IgD-negative memory B cell (primary cell): ENCODE measurements at regions not wholly inside any gene's neighbourhood (a gene's known extent, or its start where the extent isn't known, plus 50 kb on each side); places are given as distances from the start of the nearest gene placed in this dataset.

Source experiments
- H3K27ac Mint-ChIP-seq, 3 donors: one replicate each; pipeline ENCODE4 v1.8.0; 2020 to 2022; ENCODE audit warnings: mild to moderate bottlenecking in 3 of 3, mixed read lengths in 3 of 3, moderate library complexity in 1 of 3
- H3K27me3 Mint-ChIP-seq: one replicate; pipeline ENCODE4 v1.8.0; 2021; ENCODE audit warnings: mixed read lengths
- H3K36me3 Mint-ChIP-seq: one replicate; pipeline ENCODE4 v1.8.0; 2020; ENCODE audit warnings: mild to moderate bottlenecking, mixed read lengths
- H3K4me1 Mint-ChIP-seq, 3 donors: one replicate each; pipeline ENCODE4 v1.8.0; 2020 to 2022; ENCODE audit warnings: mixed read lengths in 3 of 3, mild to moderate bottlenecking in 1 of 3
- H3K4me3 Mint-ChIP-seq, 4 donors: one replicate each; pipeline ENCODE4 v1.8.0; 2020 to 2022; ENCODE audit warnings: mild to moderate bottlenecking in 4 of 4, mixed read lengths in 4 of 4, moderate library complexity in 3 of 4
- H3K9me3 Mint-ChIP-seq, 3 donors: one replicate each; pipeline ENCODE4 v1.8.0; 2020 to 2021; ENCODE audit warnings: mixed read lengths in 3 of 3, mild to moderate bottlenecking in 1 of 3

DNA sequence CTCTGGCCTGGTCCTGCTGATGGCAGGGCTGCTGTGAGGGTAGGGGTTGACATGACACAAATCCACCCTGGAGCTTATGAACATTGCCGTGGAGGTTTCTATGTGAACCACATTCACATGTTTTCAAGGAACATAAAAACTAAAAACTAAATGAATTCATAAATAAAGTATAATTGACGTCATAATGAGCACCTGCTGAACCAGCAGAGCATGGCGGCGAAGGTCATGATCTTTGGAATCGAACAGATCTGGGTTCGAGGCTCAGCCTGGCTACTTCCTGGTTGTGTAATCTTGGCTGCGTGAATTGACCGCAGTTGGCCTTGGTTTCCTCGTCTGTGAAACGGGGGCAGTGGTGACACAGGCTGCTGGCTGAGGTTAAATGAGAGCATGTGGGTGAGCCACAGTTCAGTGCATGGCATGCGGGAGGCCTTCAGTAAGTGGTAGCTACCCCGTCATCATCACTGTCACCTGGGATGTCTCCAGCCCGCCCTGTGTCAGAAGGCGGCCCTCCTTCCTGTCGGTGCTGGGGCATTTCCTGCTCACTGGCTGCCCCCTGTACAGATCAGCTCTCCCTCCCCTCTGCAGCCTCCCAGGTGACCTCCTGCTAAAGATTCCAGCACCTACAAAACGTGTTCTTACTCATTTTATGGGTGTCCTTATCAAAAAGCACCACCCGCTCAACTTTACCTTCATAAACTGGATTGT is 190.3 kb upstream of the SHH start:
- H3K36me3 Mint-ChIP-seq: no peaks in the 10 kb centered on the region

DNA sequence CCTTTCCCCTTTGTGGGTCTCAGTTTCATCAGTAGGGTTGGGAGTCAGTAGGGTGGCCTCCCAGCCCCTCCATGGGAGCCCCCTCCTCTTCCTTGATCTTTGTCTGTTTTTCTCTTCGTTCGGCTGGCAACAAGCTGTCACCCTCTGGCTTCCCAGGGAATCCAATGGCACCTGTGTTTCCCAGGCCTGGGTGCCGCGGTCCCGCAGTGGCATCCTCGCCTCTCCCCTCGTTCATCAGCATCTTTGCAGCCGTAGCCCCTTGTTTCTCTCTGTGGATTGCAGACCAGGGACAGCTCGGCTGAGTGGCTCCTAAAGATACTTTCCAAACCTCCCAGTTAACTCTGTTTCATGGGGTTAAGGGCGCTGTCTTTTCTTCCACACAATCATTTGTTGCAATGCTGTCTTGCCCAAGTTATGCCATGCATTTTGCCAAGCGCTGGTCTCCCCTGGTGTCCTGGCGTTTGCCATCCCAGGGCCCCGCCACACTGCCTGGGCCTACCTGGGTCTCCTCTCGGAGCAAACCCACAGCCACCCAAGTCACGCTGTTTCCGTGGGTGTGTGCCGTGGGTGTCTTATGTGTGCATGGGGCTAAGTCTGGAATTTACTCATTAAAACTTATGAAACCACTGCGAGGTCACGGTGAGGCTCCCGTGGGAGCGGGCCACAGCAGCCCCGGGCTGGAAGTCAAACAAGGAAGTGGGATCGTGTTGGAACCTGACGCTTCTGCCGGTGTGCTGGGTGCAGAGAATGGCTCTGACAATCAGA is 189.4 kb upstream of the SHH start:
- H3K4me1 Mint-ChIP-seq: peaks cover 0 to 5% (median 0%) of the 10 kb centered on the region in 3 donors
- no peak overlapping the region for H3K4me3 Mint-ChIP-seq
- peaks cover 6% of the 10 kb centered on the region for H3K27me3 Mint-ChIP-seq
- H3K36me3 Mint-ChIP-seq: no peaks in the 10 kb centered on the region
- no peak overlapping the region for H3K27ac Mint-ChIP-seq
- peaks cover 0 to 5% (median 2%) of the 10 kb centered on the region in 3 donors for H3K9me3 Mint-ChIP-seq

More for the DNA sequence above, 190.3 kb upstream of the SHH start:
- Mint-ChIP-seq H3K27ac (no peak overlapping the region), H3K4me1 (no peaks in the 10 kb centered on the region), H3K4me3 (no peak overlapping the region), H3K27me3 (peaks cover 2% of the 10 kb centered on the region), H3K9me3 (peaks cover 0 to 5% (median 2%) of the 10 kb centered on the region in 3 donors)

DNA sequence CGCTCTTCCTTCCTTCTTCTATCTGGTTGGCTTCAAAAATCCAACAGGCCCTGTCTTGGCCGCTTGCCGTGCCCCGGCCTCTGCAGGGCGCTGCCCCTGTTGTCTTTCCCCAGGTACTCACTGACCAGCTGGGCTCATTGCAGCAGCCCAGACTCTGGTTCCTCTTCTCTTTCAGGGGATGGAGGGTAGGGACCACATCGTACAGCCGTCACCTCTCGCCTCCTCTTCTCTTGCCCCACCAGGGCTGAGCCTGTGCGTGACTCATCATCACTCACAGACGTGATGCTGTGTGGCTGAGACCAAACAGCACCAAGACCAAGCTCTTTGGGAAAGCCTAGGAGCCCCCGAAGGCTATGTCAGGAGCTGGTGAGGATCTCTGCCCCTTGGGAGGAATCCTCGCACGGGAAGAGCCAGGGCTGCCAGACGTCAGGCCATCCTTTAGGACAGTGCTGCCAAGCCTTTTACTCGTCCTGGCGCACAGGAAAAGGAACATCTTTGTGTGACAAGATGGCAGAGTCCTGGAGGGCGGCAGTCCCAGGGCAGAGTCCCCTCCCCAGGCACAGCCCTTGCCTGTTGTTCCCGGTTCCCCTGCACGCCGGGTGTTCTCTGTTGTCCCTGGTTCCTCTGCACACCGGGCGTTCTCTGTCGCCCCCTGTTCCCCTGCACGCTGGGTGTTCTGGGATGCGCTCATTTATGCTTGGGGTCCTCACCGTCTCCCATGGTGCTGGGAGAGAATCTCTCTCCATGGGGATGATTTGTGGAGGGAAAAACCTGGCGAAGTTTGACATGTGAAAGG is 188.5 kb upstream of the SHH start:
- H3K9me3 Mint-ChIP-seq: peaks cover 0 to 5% (median 2%) of the 10 kb centered on the region in 3 donors
- H3K27me3 Mint-ChIP-seq: peaks cover 6% of the 10 kb centered on the region
- peak overlapping the region in 1 of 3 donors; percentile 90 for H3K27ac Mint-ChIP-seq
- H3K4me3 Mint-ChIP-seq: no peak overlapping the region
- H3K36me3 Mint-ChIP-seq: no peaks in the 10 kb centered on the region
- H3K4me1 Mint-ChIP-seq: peaks cover 0 to 5% (median 0%) of the 10 kb centered on the region in 3 donors

DNA sequence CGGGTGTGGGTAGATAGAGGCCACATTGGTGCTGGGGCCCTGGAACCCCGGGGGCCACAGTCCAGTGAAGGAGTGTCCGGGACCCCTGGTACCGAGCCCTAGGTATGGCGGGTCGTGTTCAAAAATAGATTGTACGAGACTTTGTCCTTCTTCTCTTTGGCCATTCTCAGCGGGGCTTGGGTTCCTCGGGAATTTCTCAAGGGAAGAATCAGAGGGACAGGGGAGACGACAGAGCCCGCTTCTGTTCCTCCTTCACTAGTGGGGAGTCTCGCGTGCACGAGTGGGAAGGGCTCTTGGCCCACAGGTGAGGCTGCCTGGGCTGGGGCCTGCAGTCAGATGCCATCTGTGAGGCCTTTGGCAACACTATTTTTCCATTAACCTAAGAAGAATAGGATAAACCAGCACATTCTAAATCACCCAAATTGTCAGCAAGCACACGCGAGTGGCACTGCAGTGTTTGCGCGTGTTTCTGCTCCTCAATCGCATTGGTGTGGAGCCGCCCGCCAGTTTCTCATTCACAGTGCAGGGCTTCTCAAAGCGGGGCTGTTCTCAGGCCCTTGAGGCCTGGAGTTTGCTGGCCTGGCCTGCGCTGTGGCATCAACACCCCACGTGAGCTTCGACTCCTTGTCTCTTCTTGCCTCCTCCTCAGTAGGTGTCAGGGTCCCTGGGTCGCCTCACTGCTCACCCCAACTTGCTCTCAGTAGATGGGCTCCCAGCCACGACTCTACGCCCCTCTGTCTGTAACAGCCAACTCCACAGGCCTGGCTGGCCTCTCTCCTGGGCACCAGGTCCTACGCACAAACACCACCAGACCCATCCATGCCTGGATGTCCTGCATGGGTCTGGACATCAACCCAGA is 187.6 kb upstream of the SHH start:
- H3K9me3 Mint-ChIP-seq: peaks cover 0 to 6% (median 2%) of the 10 kb centered on the region in 3 donors
- H3K4me3 Mint-ChIP-seq: no peak overlapping the region
- H3K27me3 Mint-ChIP-seq: peaks cover 6% of the 10 kb centered on the region
- no peaks in the 10 kb centered on the region for H3K36me3 Mint-ChIP-seq
- H3K27ac Mint-ChIP-seq: peak overlapping the region in 1 of 3 donors; percentile 90
- peaks cover 0 to 5% (median 0%) of the 10 kb centered on the region in 3 donors for H3K4me1 Mint-ChIP-seq

DNA sequence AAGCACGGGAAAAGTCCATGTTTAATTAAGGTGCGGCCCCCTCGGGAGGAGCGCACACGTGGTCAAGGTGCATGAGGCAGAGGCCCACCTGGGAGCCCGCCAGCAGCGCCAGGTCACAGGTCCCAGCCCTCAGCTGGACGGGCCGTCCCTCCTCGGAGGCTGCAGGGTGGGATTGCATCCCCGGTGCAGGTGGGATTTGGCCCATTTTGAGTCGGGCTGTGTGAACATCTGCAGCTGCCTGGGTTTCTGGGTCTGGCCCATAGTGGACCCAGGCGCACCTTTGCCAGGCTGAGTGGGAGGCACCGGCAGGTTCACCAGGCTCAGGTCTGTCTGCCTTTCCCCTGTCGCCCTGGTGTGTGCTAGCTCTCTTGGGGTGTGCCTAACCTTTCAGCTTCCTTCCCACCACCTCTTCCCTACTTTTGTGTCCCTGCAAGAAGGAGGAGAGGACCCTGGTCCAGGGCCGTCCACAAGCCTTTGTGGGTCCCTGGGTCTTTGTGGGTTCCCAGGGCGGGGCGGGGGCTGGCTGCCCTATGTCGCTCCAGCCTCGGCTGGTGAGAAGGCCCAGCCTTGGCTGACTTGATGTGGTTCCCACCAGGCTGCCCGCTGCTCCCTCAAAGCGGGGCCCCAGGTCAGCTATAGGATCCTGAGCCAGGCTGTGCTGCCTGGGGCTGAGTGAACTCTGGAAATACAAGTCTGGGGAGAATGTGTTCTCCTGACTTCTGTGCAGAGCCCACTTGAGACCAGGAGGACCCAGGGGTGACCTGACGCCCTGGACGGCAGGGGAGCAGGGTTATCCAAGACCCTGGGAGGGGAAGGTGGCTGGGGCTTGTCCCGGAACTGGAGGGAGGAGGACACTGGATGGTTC is 186.7 kb upstream of the SHH start:
- no peak overlapping the region for H3K4me3 Mint-ChIP-seq
- peaks cover 0 to 5% (median 0%) of the 10 kb centered on the region in 3 donors for H3K4me1 Mint-ChIP-seq
- peaks cover 9% of the 10 kb centered on the region for H3K27me3 Mint-ChIP-seq

DNA sequence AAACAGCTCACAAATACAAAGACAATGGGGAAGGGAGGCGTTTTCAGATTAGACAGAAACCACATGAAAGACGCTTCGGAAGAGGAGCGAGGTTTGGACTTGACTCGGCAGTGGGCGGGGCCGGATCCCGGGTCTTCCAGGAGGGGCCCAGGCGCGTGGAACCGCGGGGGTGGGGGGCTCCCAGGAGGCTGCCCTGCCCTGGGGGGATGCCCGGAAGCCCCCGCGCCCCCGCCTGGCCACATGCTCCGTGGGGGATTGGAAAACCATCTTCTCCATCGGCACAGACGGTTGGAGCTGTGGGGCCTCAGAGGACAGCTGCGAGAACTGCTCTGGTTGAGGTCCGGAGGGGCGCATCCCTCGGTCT is 186.0 kb upstream of the SHH start:
- Mint-ChIP-seq H3K27ac (no peak overlapping the region), H3K27me3 (peaks cover 9% of the 10 kb centered on the region), H3K4me1 (peaks cover 0 to 5% (median 0%) of the 10 kb centered on the region in 3 donors), H3K9me3 (peaks cover 0 to 9% (median 2%) of the 10 kb centered on the region in 3 donors), H3K4me3 (no peak overlapping the region), H3K36me3 (no peaks in the 10 kb centered on the region)

More for the DNA sequence above, 186.7 kb upstream of the SHH start:
- no peak overlapping the region for H3K27ac Mint-ChIP-seq
- H3K9me3 Mint-ChIP-seq: peaks cover 0 to 9% (median 2%) of the 10 kb centered on the region in 3 donors
- no peaks in the 10 kb centered on the region for H3K36me3 Mint-ChIP-seq

DNA sequence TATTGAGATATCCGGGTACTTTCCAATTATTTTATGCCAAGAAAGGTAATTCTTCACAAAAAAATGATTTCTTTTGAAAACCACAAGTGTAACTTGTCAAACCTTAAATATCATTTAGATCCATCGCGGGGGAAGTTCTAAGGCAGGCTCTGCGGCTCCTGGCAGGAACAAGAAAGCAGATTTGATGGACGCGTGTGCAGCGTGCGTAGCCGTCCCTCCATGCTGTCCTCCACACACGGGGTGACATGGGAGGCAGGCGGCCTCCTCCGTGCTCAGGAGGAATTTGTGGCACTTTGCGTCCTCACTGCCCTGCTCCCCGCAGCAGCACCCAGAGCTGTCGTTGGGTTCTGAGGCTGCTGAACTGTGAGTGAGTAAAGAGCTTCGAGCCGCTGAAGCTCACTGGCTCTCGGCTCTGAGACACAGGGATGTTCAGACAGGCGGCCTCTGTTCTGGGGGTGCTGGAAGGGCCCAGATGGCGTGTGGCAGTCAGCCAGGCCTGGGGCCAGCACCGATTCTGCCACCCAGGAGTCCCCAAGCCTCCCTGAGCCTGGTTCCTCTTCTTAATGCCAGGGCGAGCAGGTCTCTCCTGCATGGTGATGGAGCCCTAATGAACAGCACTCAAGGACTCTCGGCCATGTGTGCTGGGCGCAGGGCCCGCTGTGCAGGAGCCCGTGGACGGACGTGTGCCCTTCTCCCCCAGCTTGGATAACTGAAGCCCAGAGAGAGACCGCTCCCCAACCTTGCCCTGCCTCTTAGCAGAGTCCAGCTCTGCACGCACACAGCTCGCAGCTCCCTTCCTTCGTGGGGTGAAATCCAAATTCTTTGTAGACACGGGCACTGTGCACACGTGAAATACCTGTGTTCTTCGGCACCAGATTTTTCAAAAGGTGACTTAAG is 185.4 kb upstream of the SHH start:
- no peak overlapping the region for H3K27ac Mint-ChIP-seq
- peaks cover 9% of the 10 kb centered on the region for H3K27me3 Mint-ChIP-seq
- H3K4me1 Mint-ChIP-seq: peaks cover 0 to 5% (median 0%) of the 10 kb centered on the region in 3 donors
- H3K4me3 Mint-ChIP-seq: no peak overlapping the region
- H3K36me3 Mint-ChIP-seq: no peaks in the 10 kb centered on the region
- peaks cover 0 to 9% (median 2%) of the 10 kb centered on the region in 3 donors for H3K9me3 Mint-ChIP-seq

DNA sequence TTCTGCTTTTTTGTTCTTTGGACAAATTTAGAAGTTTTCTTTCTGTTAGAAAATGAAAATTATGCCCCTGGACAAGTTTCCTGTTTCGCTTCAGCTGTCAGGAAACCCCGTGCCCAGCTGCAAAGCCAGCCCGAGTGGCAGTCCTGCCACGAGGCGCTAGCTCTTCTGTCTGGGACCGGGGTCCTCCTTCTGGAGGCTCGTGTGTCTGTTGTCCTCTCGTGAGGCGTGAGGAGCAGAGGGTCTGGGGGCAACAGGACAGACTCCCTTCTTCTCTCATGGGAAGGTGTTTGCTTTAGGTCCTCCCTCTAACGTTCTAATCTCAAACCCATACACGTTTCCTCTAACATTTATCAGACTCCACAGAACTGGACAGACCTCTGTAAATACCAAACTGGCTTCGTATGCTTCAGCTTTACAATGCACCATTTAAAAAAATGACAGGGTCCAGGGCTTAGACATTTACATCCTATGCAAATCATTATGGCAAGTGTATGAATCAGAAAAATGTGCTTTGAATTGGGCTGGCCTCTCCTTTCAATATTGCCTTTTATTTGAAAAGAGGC is 184.5 kb upstream of the SHH start:
- Mint-ChIP-seq H3K4me1 (peaks cover 0 to 5% (median 0%) of the 10 kb centered on the region in 3 donors), H3K4me3 (no peak overlapping the region), H3K27ac (no peak overlapping the region), H3K9me3 (peaks cover 0 to 9% (median 2%) of the 10 kb centered on the region in 3 donors), H3K36me3 (no peaks in the 10 kb centered on the region), H3K27me3 (peaks cover 9% of the 10 kb centered on the region)

DNA sequence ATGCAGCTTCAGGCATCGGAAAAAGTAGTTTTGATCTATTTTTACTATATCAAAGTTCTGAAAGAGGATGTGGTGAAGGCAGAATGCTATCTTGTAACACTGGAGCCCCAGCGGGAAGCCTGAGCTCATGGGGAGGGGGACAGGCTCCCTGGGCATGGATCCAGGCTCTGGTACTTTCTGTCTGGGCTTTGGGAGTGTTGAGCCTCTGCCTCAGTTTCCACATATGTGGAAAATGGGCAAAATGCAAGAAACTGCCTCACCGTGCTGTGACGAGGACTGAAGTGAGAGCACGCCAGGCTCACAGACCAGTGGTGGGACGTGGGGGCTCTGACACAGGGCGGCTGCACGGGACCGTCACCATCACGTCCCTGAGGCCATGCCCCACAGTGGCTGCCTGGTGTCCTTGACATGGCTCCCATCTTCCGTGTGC is 182.9 kb upstream of the SHH start:
- H3K4me3 Mint-ChIP-seq: no peak overlapping the region

DNA sequence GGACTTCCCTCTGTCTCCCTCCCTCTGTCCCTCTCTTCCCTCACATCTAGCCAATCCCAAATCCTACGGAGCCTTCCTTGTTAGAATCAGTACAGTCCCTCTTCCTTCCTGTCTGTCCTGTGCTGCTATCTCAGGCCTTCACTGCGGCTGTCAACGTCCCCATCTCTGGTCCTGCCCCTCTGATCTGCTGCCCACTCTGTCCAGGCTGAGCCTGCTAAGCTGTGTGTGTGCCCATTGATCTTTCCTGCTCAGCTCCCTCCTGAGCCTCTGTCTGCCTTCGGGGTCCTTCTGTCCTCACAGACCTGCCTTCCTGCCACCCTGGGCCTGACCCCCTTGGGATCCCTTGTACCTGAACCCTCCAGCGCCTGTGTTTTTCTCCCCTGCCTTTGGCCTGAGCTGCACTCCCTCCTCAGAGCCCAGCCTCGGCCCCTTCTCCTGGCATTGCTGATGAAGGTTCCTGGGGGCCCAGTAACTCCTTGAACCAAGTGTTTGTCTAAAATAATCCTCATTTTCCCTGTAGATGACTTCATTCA is 182.1 kb upstream of the SHH start:
- H3K4me3 Mint-ChIP-seq: no peak overlapping the region
- peaks cover 2 to 13% (median 3%) of the 10 kb centered on the region in 3 donors for H3K9me3 Mint-ChIP-seq
- H3K36me3 Mint-ChIP-seq: no peaks in the 10 kb centered on the region

More for the DNA sequence above, 182.9 kb upstream of the SHH start:
- Mint-ChIP-seq H3K36me3 (no peaks in the 10 kb centered on the region), H3K27me3 (peaks cover 9% of the 10 kb centered on the region), H3K9me3 (peaks cover 0 to 11% (median 2%) of the 10 kb centered on the region in 3 donors), H3K4me1 (peaks cover 0 to 5% (median 0%) of the 10 kb centered on the region in 3 donors), H3K27ac (no peak overlapping the region)

DNA sequence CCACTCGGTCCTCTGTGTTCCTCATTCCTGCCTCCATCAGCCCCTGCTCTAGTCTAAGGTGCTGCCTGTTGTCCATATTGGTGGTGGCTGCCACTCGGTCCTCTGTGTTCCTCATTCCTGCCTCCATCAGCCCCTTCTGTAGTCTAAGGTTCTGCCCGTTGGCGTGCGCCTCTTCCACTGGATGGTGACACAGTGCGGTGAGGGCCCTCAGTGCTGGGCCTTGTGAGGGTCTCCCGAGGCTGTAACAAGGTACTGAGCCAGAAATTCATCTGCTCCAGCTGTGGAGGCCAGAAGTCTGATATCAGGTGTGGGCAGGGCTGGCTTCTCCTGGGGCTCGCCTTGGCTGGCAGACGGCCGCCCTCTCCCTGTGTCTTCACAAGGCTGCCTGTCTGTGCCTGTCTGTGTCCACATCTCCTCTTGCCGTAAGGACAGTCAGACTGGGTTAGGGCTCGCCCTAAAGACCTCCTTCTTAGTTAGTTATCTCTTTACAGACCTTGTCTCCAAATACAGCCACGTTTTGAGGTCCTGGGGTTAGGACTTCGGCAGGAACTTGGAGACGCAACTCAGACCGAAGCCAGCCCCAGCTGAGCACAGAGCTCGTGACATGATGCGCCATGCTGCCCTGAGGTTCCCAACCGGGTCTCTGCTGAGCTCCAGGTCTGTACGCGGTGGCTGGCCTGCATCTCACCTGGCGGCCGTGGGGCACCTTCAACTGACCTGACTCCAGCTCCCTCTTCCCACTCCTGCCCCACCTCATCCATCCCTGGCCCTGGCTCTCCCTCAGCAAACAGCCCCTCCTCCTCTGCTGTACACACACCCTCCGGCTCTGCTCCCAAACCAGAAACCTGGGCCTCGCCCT is 181.4 kb upstream of the SHH start:
- Mint-ChIP-seq H3K36me3 (no peaks in the 10 kb centered on the region), H3K4me3 (peak overlapping the region in 1 of 4 donors; percentile 39), H3K9me3 (peaks cover 2 to 13% (median 3%) of the 10 kb centered on the region in 3 donors), H3K27ac (peak overlapping the region in 1 of 3 donors; percentile 44), H3K27me3 (peaks cover 9% of the 10 kb centered on the region), H3K4me1 (peaks cover 0 to 5% (median 0%) of the 10 kb centered on the region in 3 donors)

More for the DNA sequence above, 182.1 kb upstream of the SHH start:
- H3K4me1 Mint-ChIP-seq: peaks cover 0 to 5% (median 0%) of the 10 kb centered on the region in 3 donors
- H3K27me3 Mint-ChIP-seq: peaks cover 9% of the 10 kb centered on the region
- peak overlapping the region in 1 of 3 donors; percentile 44 for H3K27ac Mint-ChIP-seq
